ENCODE measurements at regions not wholly inside any gene's neighbourhood (a gene's known extent, or its start where the extent isn't known, plus 50 kb on each side); places are given as distances from the start of the nearest gene placed in this dataset.
"Not testable (repeated sequence)": the region's sequence is repeated elsewhere in the genome, so short reads cannot be mapped to it uniquely, and the experiment has no call there.

GRCh38 chr13:66087269-66087710 lies 1142.8 kb downstream of the PCDH9 start:
- DNase-seq (no peak), ATAC-seq (ENCODE audit: poor library complexity) (peak; percentile 31)
- intact Hi-C loops (cut with DNase I), result no loop called here

GRCh38 chr13:66077132-66077689 lies 1152.9 kb downstream of the PCDH9 start:
- ATAC-seq (ENCODE audit: poor library complexity), result no peak
- intact Hi-C loops (cut with DNase I), result no loop called here
- DNase-seq, result no peak

- DNase-seq, result no peak
- intact Hi-C loops (cut with DNase I), result no loop called here
- ATAC-seq (ENCODE audit: poor library complexity), result no peak
These were observed 1153.7 kb downstream of the PCDH9 start for GRCh38 chr13:66076417-66076816.

- intact Hi-C loops (cut with DNase I), result no loop called here
- DNase-seq (no peak), ATAC-seq (ENCODE audit: poor library complexity) (no peak)
These were observed 1156.0 kb downstream of the PCDH9 start for GRCh38 chr13:66074018-66074615.

GRCh38 chr13:66072097-66072496 lies 1158.0 kb downstream of the PCDH9 start:
- DNase-seq; intact Hi-C loops (cut with DNase I); ATAC-seq (ENCODE audit: poor library complexity): not testable (repeated sequence)

- intact Hi-C loops (cut with DNase I), result no loop called here
- ATAC-seq (ENCODE audit: poor library complexity), result no peak
- DNase-seq, result no peak
These were observed 1158.5 kb downstream of the PCDH9 start for GRCh38 chr13:66071608-66072007.

- DNase-seq, result no peak
- no peak for ATAC-seq (ENCODE audit: poor library complexity)
- intact Hi-C loops (cut with DNase I), result no loop called here
These were observed 1159.1 kb downstream of the PCDH9 start for GRCh38 chr13:66071029-66071428.

- no peak for ATAC-seq (ENCODE audit: poor library complexity)
- no peak for DNase-seq
- intact Hi-C loops (cut with DNase I), result no loop called here
These were observed 1160.6 kb downstream of the PCDH9 start for GRCh38 chr13:66069570-66069969.

GRCh38 chr13:66068683-66069082 lies 1161.5 kb downstream of the PCDH9 start:
- ATAC-seq (ENCODE audit: poor library complexity), result no peak

GRCh38 chr13:66048888-66049287 lies 1181.2 kb downstream of the PCDH9 start:
- no peak for ATAC-seq (ENCODE audit: poor library complexity)
- no peak for DNase-seq
- intact Hi-C loops (cut with DNase I), result no loop called here

More at GRCh38 chr13:66068683-66069082, 1161.5 kb downstream of the PCDH9 start:
- intact Hi-C loops (cut with DNase I), result no loop called here
- no peak for DNase-seq

- no peak for DNase-seq
- intact Hi-C loops (cut with DNase I), result no loop called here
These were observed 1189.6 kb downstream of the PCDH9 start for GRCh38 chr13:66040506-66040905.

GRCh38 chr13:66037096-66037495 lies 1193.0 kb downstream of the PCDH9 start:
- intact Hi-C loops (cut with DNase I), result no loop called here
- ATAC-seq (ENCODE audit: poor library complexity), result no peak
- DNase-seq, result no peak

More at GRCh38 chr13:66040506-66040905, 1189.6 kb downstream of the PCDH9 start:
- ATAC-seq (ENCODE audit: poor library complexity), result no peak

GRCh38 chr13:66036636-66037035 lies 1193.5 kb downstream of the PCDH9 start:
- intact Hi-C loops (cut with DNase I), result no loop called here
- DNase-seq (no peak), ATAC-seq (ENCODE audit: poor library complexity) (no peak)

GRCh38 chr13:66036024-66036614 lies 1194.0 kb downstream of the PCDH9 start:
- intact Hi-C loops (cut with DNase I), result no loop called here
- ATAC-seq (ENCODE audit: poor library complexity) (no peak), DNase-seq (no peak)

- intact Hi-C loops (cut with DNase I), result no loop called here
- DNase-seq (no peak), ATAC-seq (ENCODE audit: poor library complexity) (no peak)
These were observed 1196.2 kb downstream of the PCDH9 start for GRCh38 chr13:66033924-66034323.

GRCh38 chr13:66021846-66022245 lies 1208.3 kb downstream of the PCDH9 start:
- ATAC-seq (ENCODE audit: poor library complexity), result no peak

GRCh38 chr13:66014771-66015170 lies 1215.4 kb downstream of the PCDH9 start:
- intact Hi-C loops (cut with DNase I), result no loop called here

More at GRCh38 chr13:66021846-66022245, 1208.3 kb downstream of the PCDH9 start:
- intact Hi-C loops (cut with DNase I), result no loop called here
- no peak for DNase-seq

GRCh38 chr13:66009241-66009640 lies 1220.9 kb downstream of the PCDH9 start:
- DNase-seq, result no peak
- ATAC-seq (ENCODE audit: poor library complexity), result no peak
- intact Hi-C loops (cut with DNase I), result no loop called here

More at GRCh38 chr13:66014771-66015170, 1215.4 kb downstream of the PCDH9 start:
- DNase-seq (no peak), ATAC-seq (ENCODE audit: poor library complexity) (no peak)

- ATAC-seq (ENCODE audit: poor library complexity) (no peak), DNase-seq (no peak)
- intact Hi-C loops (cut with DNase I), result no loop called here
These were observed 1226.6 kb downstream of the PCDH9 start for GRCh38 chr13:66003558-66003957.

- intact Hi-C loops (cut with DNase I), result no loop called here
- DNase-seq (no peak), ATAC-seq (ENCODE audit: poor library complexity) (no peak)
These were observed 1229.0 kb downstream of the PCDH9 start for GRCh38 chr13:66001140-66001539.
